Activated CD8-positive, alpha-beta T cell treated with anti-CD3 and anti-CD28 coated beads for 36 hours (primary cell): ENCODE measurements at regions not wholly inside any gene's neighbourhood (a gene's known extent, or its start where the extent isn't known, plus 50 kb on each side); places are given as distances from the start of the nearest gene placed in this dataset.
"Not testable (repeated sequence)": the region's sequence is repeated elsewhere in the genome, so short reads cannot be mapped to it uniquely, and the experiment has no call there.

Source experiments
- ATAC-seq: fragments of 200-7000 bp; cut with Tn5 transposase; one replicate; pipeline ENCODE4 v1.10.0; 2021; ENCODE audit warnings: mild to moderate bottlenecking, moderate library complexity
- CTCF ChIA-PET: fragments of 350-600 bp; sonication (Branson Sonifier 250); formaldehyde crosslinking; loops from one replicate; lab custom pipeline; 2021; ENCODE audit warnings: antibody characterized with exemption; lab: Charles Lee
- POLR2A ChIA-PET: fragments of 350-600 bp; sonication (Branson Sonifier 250); formaldehyde crosslinking; loops from one replicate; lab custom pipeline; 2021; ENCODE audit warnings: antibody characterized with exemption; lab: Charles Lee
- DNase-seq: peaks from one replicate; pipeline ENCODE4 v3.0.0-alpha.2; 2020
- H3K27ac Mint-ChIP-seq: one replicate; pipeline ENCODE4 v1.8.0; 2021; ENCODE audit warnings: mild to moderate bottlenecking, mixed read lengths
- H3K27me3 Mint-ChIP-seq: one replicate; pipeline ENCODE4 v1.8.0; 2021; ENCODE audit warnings: mixed read lengths
- H3K36me3 Mint-ChIP-seq: one replicate; pipeline ENCODE4 v1.8.0; 2021; ENCODE audit warnings: low read depth, mixed read lengths
- H3K4me1 Mint-ChIP-seq: one replicate; pipeline ENCODE4 v1.8.0; 2021; ENCODE audit warnings: low read depth, mixed read lengths
- H3K4me3 Mint-ChIP-seq: one replicate; pipeline ENCODE4 v1.8.0; 2021; ENCODE audit warnings: mild to moderate bottlenecking, moderate library complexity, mixed read lengths
- H3K9me3 Mint-ChIP-seq: one replicate; pipeline ENCODE4 v1.8.0; 2021; ENCODE audit warnings: mixed read lengths
- CTCF ChIP-seq: fragments of 200-600 bp; IDR thresholded peaks from one replicate; pipeline ENCODE4 v1.8.0; 2022; ENCODE audit warnings: antibody characterized with exemption, mild to moderate bottlenecking
- intact Hi-C: fragments of 100-400 bp; cut with micrococcal nuclease; formaldehyde crosslinking; loops from one replicate; pipeline ENCODE4 v1.10.0; 2022

GRCh38 chr7:86407291-86407690 is 236.4 kb upstream of the GRM3 start:
- H3K27ac Mint-ChIP-seq, result no peak overlapping the region
- CTCF ChIA-PET, result no interaction called here
- intact Hi-C loops, result no loop called here
- no peak for DNase-seq
- TF ChIP-seq CTCF, result no peak
- no peaks in the 10 kb centered on the region for H3K4me1 Mint-ChIP-seq
- no peaks in the 10 kb centered on the region for H3K9me3 Mint-ChIP-seq
- no peak for ATAC-seq
- POLR2A ChIA-PET, result no interaction called here
- H3K27me3 Mint-ChIP-seq, result no peaks in the 10 kb centered on the region
- no peaks in the 10 kb centered on the region for H3K36me3 Mint-ChIP-seq
- no peak overlapping the region for H3K4me3 Mint-ChIP-seq

- Mint-ChIP-seq H3K4me1 (no peaks in the 10 kb centered on the region), H3K27ac (no peak overlapping the region), H3K4me3 (no peak overlapping the region), H3K9me3 (peaks cover 6% of the 10 kb centered on the region), H3K36me3 (no peaks in the 10 kb centered on the region), H3K27me3 (no peaks in the 10 kb centered on the region)
- ATAC-seq (no peak), DNase-seq (no peak)
- ChIA-PET POLR2A (no interaction called here), CTCF (no interaction called here)
- intact Hi-C loops, result no loop called here
- TF ChIP-seq CTCF, result no peak
These were observed 251.9 kb upstream of the GRM3 start for GRCh38 chr7:86391813-86392212.

GRCh38 chr7:86375602-86376001 is 268.1 kb upstream of the GRM3 start:
- ATAC-seq, H3K4me1 Mint-ChIP-seq, DNase-seq, CTCF ChIA-PET, POLR2A ChIA-PET, H3K27ac Mint-ChIP-seq, H3K4me3 Mint-ChIP-seq, H3K27me3 Mint-ChIP-seq, intact Hi-C loops, H3K36me3 Mint-ChIP-seq: not testable (repeated sequence)
- H3K9me3 Mint-ChIP-seq, result peaks cover 12% of the 10 kb centered on the region

GRCh38 chr7:86372262-86372661 is 271.4 kb upstream of the GRM3 start:
- Mint-ChIP-seq H3K27me3 (no peaks in the 10 kb centered on the region), H3K36me3 (no peaks in the 10 kb centered on the region), H3K9me3 (peaks cover 9% of the 10 kb centered on the region), H3K4me3 (no peak overlapping the region), H3K4me1 (no peaks in the 10 kb centered on the region), H3K27ac (no peak overlapping the region)
- no peak for DNase-seq
- POLR2A ChIA-PET, result no interaction called here
- intact Hi-C loops, result no loop called here
- TF ChIP-seq CTCF, result no peak
- ATAC-seq, result no peak
- CTCF ChIA-PET, result no interaction called here

GRCh38 chr7:86366946-86367345 is 276.8 kb upstream of the GRM3 start:
- CTCF ChIA-PET, result no interaction called here
- intact Hi-C loops, result no loop called here
- no peak for ATAC-seq

GRCh38 chr7:86340407-86340806 is 303.3 kb upstream of the GRM3 start:
- ATAC-seq, CTCF ChIA-PET, intact Hi-C loops, H3K9me3 Mint-ChIP-seq, H3K27me3 Mint-ChIP-seq, H3K27ac Mint-ChIP-seq, H3K4me1 Mint-ChIP-seq, H3K4me3 Mint-ChIP-seq, H3K36me3 Mint-ChIP-seq, POLR2A ChIA-PET, DNase-seq: not testable (repeated sequence)

More at GRCh38 chr7:86366946-86367345, 276.8 kb upstream of the GRM3 start:
- POLR2A ChIA-PET, result no interaction called here
- no peak overlapping the region for H3K4me3 Mint-ChIP-seq
- H3K27ac Mint-ChIP-seq, result no peak overlapping the region
- no peaks in the 10 kb centered on the region for H3K36me3 Mint-ChIP-seq
- no peak for TF ChIP-seq CTCF
- no peaks in the 10 kb centered on the region for H3K4me1 Mint-ChIP-seq
- H3K27me3 Mint-ChIP-seq, result no peaks in the 10 kb centered on the region
- no peak for DNase-seq
- H3K9me3 Mint-ChIP-seq, result peaks cover 15% of the 10 kb centered on the region
